D341Med (cell line): ENCODE measurements at regions not wholly inside any gene's neighbourhood (a gene's known extent, or its start where the extent isn't known, plus 50 kb on each side); places are given as distances from the start of the nearest gene placed in this dataset.

Experiments used
- DNase-seq: peaks from one replicate; pipeline ENCODE4 v3.0.0; 2012; ENCODE audit warnings: low spot score

GRCh38 chr1:5568321-5568720, 423.9 kb downstream of the NPHP4 start:
- DNase-seq = no peak

- no peak for DNase-seq
Measured at GRCh38 chr1:5567839-5568238, 424.4 kb downstream of the NPHP4 start.

GRCh38 chr1:5566924-5567323, 425.3 kb downstream of the NPHP4 start:
- DNase-seq = no peak

GRCh38 chr1:5565281-5566125, 426.7 kb downstream of the NPHP4 start:
- no peak for DNase-seq

- DNase-seq = no peak
Measured at GRCh38 chr1:5564578-5565257, 427.5 kb downstream of the NPHP4 start.

- no peak for DNase-seq
Measured at GRCh38 chr1:5563861-5564577, 428.2 kb downstream of the NPHP4 start.

GRCh38 chr1:5562769-5563168, 429.5 kb downstream of the NPHP4 start:
- no peak for DNase-seq

GRCh38 chr1:5562331-5562730, 429.9 kb downstream of the NPHP4 start:
- DNase-seq = no peak

- DNase-seq = no peak
Measured at GRCh38 chr1:5559078-5559477, 433.1 kb downstream of the NPHP4 start.

GRCh38 chr1:5555853-5556252, 436.4 kb downstream of the NPHP4 start:
- no peak for DNase-seq

GRCh38 chr1:5554784-5555183, 437.4 kb downstream of the NPHP4 start:
- no peak for DNase-seq

GRCh38 chr1:5554111-5554510, 438.1 kb downstream of the NPHP4 start:
- DNase-seq = no peak

GRCh38 chr1:5552787-5553484, 439.3 kb downstream of the NPHP4 start:
- no peak for DNase-seq

- DNase-seq = no peak
Measured at GRCh38 chr1:5551274-5551975, 440.8 kb downstream of the NPHP4 start.

- no peak for DNase-seq
Measured at GRCh38 chr1:5548266-5548665, 444.0 kb downstream of the NPHP4 start.

GRCh38 chr1:5543235-5543634, 449.0 kb downstream of the NPHP4 start:
- no peak for DNase-seq

- peak; percentile 1 for DNase-seq
Measured at GRCh38 chr1:5532811-5533210, 459.4 kb downstream of the NPHP4 start.

GRCh38 chr1:5526822-5527551, 465.2 kb downstream of the NPHP4 start:
- peak; percentile 9 for DNase-seq

GRCh38 chr1:5526385-5526750, 465.9 kb downstream of the NPHP4 start:
- peak; percentile 10 for DNase-seq

- peak; percentile 12 for DNase-seq
Measured at GRCh38 chr1:5525597-5526384, 466.4 kb downstream of the NPHP4 start.
